Panc1 (cell line): ENCODE measurements at regions not wholly inside any gene's neighbourhood (a gene's known extent, or its start where the extent isn't known, plus 50 kb on each side); places are given as distances from the start of the nearest gene placed in this dataset.

ENCODE experiments used
- ATAC-seq: fragments of 200-7000 bp; cut with Tn5 transposase; 2 replicates; pipeline ENCODE4 v1.9.1; 2020; ENCODE audit warnings: mild to moderate bottlenecking, moderate library complexity
- BruUV-seq: library from RNA; stranded (reverse); fragments of 400-500 nt; replicated peaks from 2 replicates; lab custom pipeline; 2021; lab: Mats Ljungman, UMichigan
- CTCF ChIA-PET: fragments of 300-600 bp; sonication (Branson Sonifier 250); formaldehyde crosslinking; loops from one replicate; lab custom pipeline; 2022; ENCODE audit warnings: antibody characterized with exemption; lab: Charles Lee
- POLR2A ChIA-PET: fragments of 300-600 bp; sonication (Branson Sonifier 250); formaldehyde crosslinking; loops from one replicate; lab custom pipeline; 2022; ENCODE audit warnings: antibody characterized with exemption; lab: Charles Lee
- DNase-seq: peaks from one replicate; pipeline ENCODE4 v3.0.0-alpha.2; 2010; ENCODE audit warnings: low read depth, low spot score
- H3K27ac ChIP-seq: 2 replicates; pipeline ENCODE4 v1.5.1; 2011; ENCODE audit warnings: mild to moderate bottlenecking, low read length, inconsistent platforms
- H3K27me3 ChIP-seq: fragments of 200-500 bp; sonication (Bioruptor generic); 2 replicates; pipeline ENCODE4 v1.6.0; 2014; ENCODE audit warnings: low read length, inconsistent platforms; ENCODE audit not compliant: control insufficient read depth, insufficient read depth
- H3K36me3 ChIP-seq: fragments of 200-500 bp; sonication (Bioruptor generic); 2 replicates; pipeline ENCODE4 v1.5.1; 2014; ENCODE audit warnings: inconsistent platforms, mild to moderate bottlenecking, low read length, moderate library complexity; ENCODE audit not compliant: control insufficient read depth, insufficient read depth
- H3K4me1 ChIP-seq: 2 replicates; pipeline ENCODE4 v1.5.1; 2011; ENCODE audit warnings: inconsistent platforms, mild to moderate bottlenecking, low read length, moderate library complexity; ENCODE audit not compliant: control insufficient read depth, insufficient read depth
- H3K4me3 ChIP-seq, 2 experiments: 2 replicates each; pipeline ENCODE4 v1.5.1; 2011 to 2012; ENCODE audit warnings: low read depth in 2 of 2, low read length in 2 of 2, mild to moderate bottlenecking in 2 of 2, inconsistent platforms in 1 of 2, moderate library complexity in 1 of 2
- H3K9me3 ChIP-seq: fragments of 200-500 bp; sonication (Bioruptor generic); 2 replicates; pipeline ENCODE4 v1.5.1; 2014; ENCODE audit warnings: low read depth, mild to moderate bottlenecking, inconsistent platforms, low read length, moderate library complexity; ENCODE audit not compliant: control insufficient read depth, insufficient read depth
- CTCF ChIP-seq: fragments of 450-650 bp; IDR thresholded peaks from 2 replicates; pipeline ENCODE4 v1.5.1; 2017; ENCODE audit warnings: mild to moderate bottlenecking
- POLR2AphosphoS5 ChIP-seq: IDR thresholded peaks from 2 replicates; pipeline ENCODE4 v1.6.1; 2012; ENCODE audit warnings: mild to moderate bottlenecking, low read depth, low read length, moderate library complexity
- REST ChIP-seq, 2 experiments: IDR thresholded peaks; 2 replicates each; pipeline ENCODE4 v1.6.1; 2011 to 2012; ENCODE audit warnings: low read depth in 2 of 2, control low read depth in 1 of 2, low read length in 1 of 2, mild to moderate bottlenecking in 1 of 2, moderate library complexity in 1 of 2; ENCODE audit not compliant: insufficient read depth in 1 of 2
- SIN3A ChIP-seq: IDR thresholded peaks from 2 replicates; pipeline ENCODE4 v1.6.1; 2012; ENCODE audit warnings: low read depth, mild to moderate bottlenecking, low read length, moderate library complexity, borderline replicate concordance; ENCODE audit not compliant: insufficient read depth
- TCF7L2 ChIP-seq: IDR thresholded peaks from 2 replicates; pipeline ENCODE4 v1.6.1; 2011; ENCODE audit warnings: mild to moderate bottlenecking, low read depth, low read length, inconsistent platforms
- in situ Hi-C: cut with HindIII; loops from 2 replicates; pipeline ENCODE4 v1.10.0; 2016; ENCODE audit warnings: low sequenced_read_pairs, low pct_unique_long_range_greater_than_20kb
- intact Hi-C: fragments of 100-400 bp; cut with micrococcal nuclease; formaldehyde crosslinking; loops from one replicate; pipeline ENCODE4 v1.10.0; 2022; ENCODE audit not compliant: unreplicated experiment

- DNase-seq, result no peak
- CTCF ChIA-PET, result no interaction called here
- no TSS peak for BruUV-seq
Measured at GRCh38 chr7:51635775-51636174, 319.2 kb upstream of the COBL start.

GRCh38 chr7:51634538-51634937 lies 317.9 kb upstream of the COBL start:
- no peaks in the 10 kb centered on the region for H3K9me3 ChIP-seq
- no peak for ATAC-seq
- in situ Hi-C loops (no loop called here), intact Hi-C loops (no loop called here)
- no TSS peak for BruUV-seq
- CTCF ChIA-PET, result no interaction called here
- H3K4me1 ChIP-seq, result no peaks in the 10 kb centered on the region
- no peak for DNase-seq
- H3K27me3 ChIP-seq, result no peaks in the 10 kb centered on the region
- TF ChIP-seq TCF7L2, result no peak
- no peak for TF ChIP-seq CTCF
- TF ChIP-seq REST (IDR thresholded peaks at IDR 0.05; ENCODE audit: insufficient read depth in 1 of 2, low read depth in 2 of 2, low read length in 1 of 2), result no peak
- no peak for TF ChIP-seq SIN3A
- no peak for TF ChIP-seq POLR2AphosphoS5
- H3K27ac ChIP-seq, result no peak overlapping the region
- H3K36me3 ChIP-seq, result no peaks in the 10 kb centered on the region
- no peak overlapping the region for H3K4me3 ChIP-seq
- POLR2A ChIA-PET, result interaction anchor here (0.6 kb wide), 1 partner anchor 43 kb away, joined by 7 read pairs; no protein-coding TSS in a partner anchor

More at GRCh38 chr7:51635775-51636174, 319.2 kb upstream of the COBL start:
- Histone ChIP-seq H3K4me1 (no peaks in the 10 kb centered on the region), H3K27me3 (no peaks in the 10 kb centered on the region), H3K4me3 (no peak overlapping the region), H3K36me3 (no peaks in the 10 kb centered on the region), H3K27ac (no peak overlapping the region), H3K9me3 (no peaks in the 10 kb centered on the region)
- intact Hi-C loops, result no loop called here
- POLR2A ChIA-PET, result no interaction called here
- no peak for TF ChIP-seq TCF7L2
- in situ Hi-C loops, result no loop called here
- no peak for ATAC-seq

GRCh38 chr7:51634025-51634424 lies 317.4 kb upstream of the COBL start:
- no peaks in the 10 kb centered on the region for H3K36me3 ChIP-seq
- no peak for ATAC-seq
- H3K4me3 ChIP-seq, result no peak overlapping the region
- H3K27ac ChIP-seq, result no peak overlapping the region
- DNase-seq, result no peak
- intact Hi-C loops (no loop called here), in situ Hi-C loops (no loop called here)
- ChIA-PET POLR2A (no interaction called here), CTCF (no interaction called here)
- BruUV-seq, result no TSS peak
- H3K4me1 ChIP-seq, result no peaks in the 10 kb centered on the region
- no peaks in the 10 kb centered on the region for H3K27me3 ChIP-seq
- TF ChIP-seq SIN3A (no peak), TCF7L2 (no peak), POLR2AphosphoS5 (no peak), REST (IDR thresholded peaks at IDR 0.05; ENCODE audit: insufficient read depth in 1 of 2, low read depth in 2 of 2, low read length in 1 of 2) (no peak), CTCF (no peak)
- no peaks in the 10 kb centered on the region for H3K9me3 ChIP-seq
